Activated naive CD4-positive, alpha-beta T cell (primary cell): ENCODE measurements at regions not wholly inside any gene's neighbourhood (a gene's known extent, or its start where the extent isn't known, plus 50 kb on each side); places are given as distances from the start of the nearest gene placed in this dataset.
"Not testable (repeated sequence)": the region's sequence is repeated elsewhere in the genome, so short reads cannot be mapped to it uniquely, and the experiment has no call there.

Source experiments
- DNase-seq, 4 experiments: peaks; one replicate each; lab custom pipeline; 2025; lab: John Stamatoyannopoulos, UW

GRCh38 chr1:96865731-96866685 is 144.4 kb downstream of the PTBP2 start:
- no peak for DNase-seq

GRCh38 chr1:96872757-96873156 is 151.2 kb downstream of the PTBP2 start:
- no peak for DNase-seq

- no peak for DNase-seq
These were observed 157.1 kb downstream of the PTBP2 start for GRCh38 chr1:96878640-96879039.

- no peak for DNase-seq
These were observed 159.0 kb downstream of the PTBP2 start for GRCh38 chr1:96880626-96881025.

GRCh38 chr1:96882096-96882495 is 160.5 kb downstream of the PTBP2 start:
- no peak for DNase-seq

GRCh38 chr1:96886474-96886873 is 164.9 kb downstream of the PTBP2 start:
- no peak for DNase-seq

- DNase-seq = no peak
These were observed 165.9 kb downstream of the PTBP2 start for GRCh38 chr1:96887501-96887900.

- DNase-seq = no peak
These were observed 180.3 kb downstream of the PTBP2 start for GRCh38 chr1:96901783-96902363.

- no peak for DNase-seq
These were observed 190.7 kb downstream of the PTBP2 start for GRCh38 chr1:96912248-96912647.

GRCh38 chr1:96915701-96916100 is 194.1 kb downstream of the PTBP2 start:
- not testable (repeated sequence) for DNase-seq

GRCh38 chr1:96918406-96918805 is 196.8 kb downstream of the PTBP2 start:
- no peak for DNase-seq

GRCh38 chr1:96922181-96922580 is 200.6 kb downstream of the PTBP2 start:
- DNase-seq = no peak

GRCh38 chr1:96923753-96924152 is 202.2 kb downstream of the PTBP2 start:
- no peak for DNase-seq

- DNase-seq = no peak
These were observed 204.6 kb downstream of the PTBP2 start for GRCh38 chr1:96926176-96926575.

GRCh38 chr1:96927125-96927524 is 205.5 kb downstream of the PTBP2 start:
- DNase-seq = no peak

- DNase-seq = no peak
These were observed 209.6 kb downstream of the PTBP2 start for GRCh38 chr1:96931136-96931535.

GRCh38 chr1:96934282-96934681 is 212.7 kb downstream of the PTBP2 start:
- DNase-seq = no peak

- DNase-seq = no peak
These were observed 223.0 kb downstream of the PTBP2 start for GRCh38 chr1:96944432-96945092.

GRCh38 chr1:96945509-96946084 is 224.0 kb downstream of the PTBP2 start:
- no peak for DNase-seq

GRCh38 chr1:96955307-96956012 is 233.9 kb downstream of the PTBP2 start:
- no peak for DNase-seq

- no peak for DNase-seq
These were observed 240.6 kb downstream of the PTBP2 start for GRCh38 chr1:96962216-96962615.

- DNase-seq = no peak
These were observed 241.2 kb downstream of the PTBP2 start for GRCh38 chr1:96962751-96963211.
